Peyer's patch (tissue), 4 donors: ENCODE measurements at regions not wholly inside any gene's neighbourhood (a gene's known extent, or its start where the extent isn't known, plus 50 kb on each side); places are given as distances from the start of the nearest gene placed in this dataset.
"Not testable (repeated sequence)": the region's sequence is repeated elsewhere in the genome, so short reads cannot be mapped to it uniquely, and the experiment has no call there.

Experiments used
- DNase-seq, 3 donors: peaks; one replicate each; pipeline ENCODE4 v3.0.0-alpha.2; 2017 to 2019
- H3K27ac ChIP-seq, 4 donors: fragments of 200-600 bp; sonication (generic); one replicate each; pipeline ENCODE4 v1.5.1; 2016 to 2019
- H3K27me3 ChIP-seq, 2 donors: fragments of 200-600 bp; sonication (generic); one replicate each; pipeline ENCODE4 v1.5.1; 2019
- H3K36me3 ChIP-seq, 3 donors: fragments of 200-600 bp; sonication (generic); one replicate each; pipeline ENCODE4 v1.5.1; 2016 to 2019
- H3K4me1 ChIP-seq, 4 donors: fragments of 200-600 bp; sonication (generic); one replicate each; pipeline ENCODE4 v1.5.1; 2016 to 2019
- H3K4me3 ChIP-seq, 4 donors: fragments of 200-600 bp; sonication (generic); 1 replicate in 3 of 4; 2 replicates in 1 of 4; pipeline ENCODE4 v1.5.1; 2016 to 2019; ENCODE audit warnings: mild to moderate bottlenecking in 1 of 4
- H3K9me3 ChIP-seq, 4 donors: fragments of 200-600 bp; sonication (generic); one replicate each; pipeline ENCODE4 v1.5.1; 2016 to 2019; ENCODE audit warnings: mild to moderate bottlenecking in 1 of 4
- CTCF ChIP-seq, 6 experiments: fragments of 450-650 bp in 4 of 6; fragments of 200-600 bp in 2 of 6; sonication (generic) in 1 of 6; IDR thresholded peaks; one replicate each; pipeline ENCODE4 v1.5.1; 2017 to 2019; ENCODE audit warnings: antibody characterized with exemption in 6 of 6, mild to moderate bottlenecking in 3 of 6, moderate library complexity in 1 of 6
- POLR2A ChIP-seq, 2 donors: fragments of 450-650 bp; IDR thresholded peaks; one replicate each; pipeline ENCODE4 v1.5.1; 2017; ENCODE audit warnings: antibody characterized with exemption in 2 of 2, mild to moderate bottlenecking in 2 of 2, moderate library complexity in 2 of 2

- no peak for DNase-seq
- H3K9me3 ChIP-seq = no peaks in the 10 kb centered on the region
- H3K27ac ChIP-seq = no peak overlapping the region
- TF ChIP-seq POLR2A (IDR thresholded peaks at IDR 0.05) (no peak), CTCF (IDR thresholded peaks at IDR 0.05) (no peak)
- no peaks in the 10 kb centered on the region for H3K27me3 ChIP-seq
- H3K4me3 ChIP-seq = no peak overlapping the region
- H3K36me3 ChIP-seq = no peaks in the 10 kb centered on the region
- H3K4me1 ChIP-seq = no peaks in the 10 kb centered on the region
Observed at GRCh38 chr14:76294876-76295275, 81.1 kb upstream of the ESRRB start.

- no peaks in the 10 kb centered on the region for H3K9me3 ChIP-seq
Observed at GRCh38 chr14:76298896-76299295, 77.0 kb upstream of the ESRRB start.

GRCh38 chr14:76303188-76303587 lies 72.7 kb upstream of the ESRRB start:
- not testable (repeated sequence) for H3K9me3 ChIP-seq

More at GRCh38 chr14:76298896-76299295, 77.0 kb upstream of the ESRRB start:
- Histone ChIP-seq H3K36me3 (no peaks in the 10 kb centered on the region), H3K4me3 (no peak overlapping the region), H3K4me1 (no peaks in the 10 kb centered on the region), H3K27me3 (no peaks in the 10 kb centered on the region), H3K27ac (no peak overlapping the region)
- DNase-seq = no peak
- TF ChIP-seq CTCF (IDR thresholded peaks at IDR 0.05) = no peak
- TF ChIP-seq POLR2A (IDR thresholded peaks at IDR 0.05) = no peak

GRCh38 chr14:76304536-76305267 lies 71.2 kb upstream of the ESRRB start:
- DNase-seq = no peak
- H3K4me1 ChIP-seq = no peaks in the 10 kb centered on the region
- no peaks in the 10 kb centered on the region for H3K36me3 ChIP-seq
- H3K27ac ChIP-seq = no peak overlapping the region
- no peaks in the 10 kb centered on the region for H3K9me3 ChIP-seq
- no peaks in the 10 kb centered on the region for H3K27me3 ChIP-seq
- no peak for TF ChIP-seq POLR2A (IDR thresholded peaks at IDR 0.05)
- no peak overlapping the region for H3K4me3 ChIP-seq

More at GRCh38 chr14:76303188-76303587, 72.7 kb upstream of the ESRRB start:
- not testable (repeated sequence) for H3K27ac ChIP-seq, H3K27me3 ChIP-seq, DNase-seq, H3K4me1 ChIP-seq, H3K4me3 ChIP-seq, H3K36me3 ChIP-seq

GRCh38 chr14:76305268-76305826 lies 70.6 kb upstream of the ESRRB start:
- Histone ChIP-seq H3K4me1 (no peaks in the 10 kb centered on the region), H3K36me3 (no peaks in the 10 kb centered on the region), H3K4me3 (no peak overlapping the region), H3K27me3 (no peaks in the 10 kb centered on the region), H3K9me3 (no peaks in the 10 kb centered on the region), H3K27ac (no peak overlapping the region)
- DNase-seq = no peak
- TF ChIP-seq CTCF (IDR thresholded peaks at IDR 0.05) (no peak), POLR2A (IDR thresholded peaks at IDR 0.05) (no peak)

- TF ChIP-seq POLR2A (IDR thresholded peaks at IDR 0.05) = no peak
- TF ChIP-seq CTCF (IDR thresholded peaks at IDR 0.05) = no peak
- no peak overlapping the region for H3K27ac ChIP-seq
Observed at GRCh38 chr14:76306131-76306530, 69.8 kb upstream of the ESRRB start.

More at GRCh38 chr14:76306131-76306530, 69.8 kb upstream of the ESRRB start:
- Histone ChIP-seq H3K4me1 (no peaks in the 10 kb centered on the region), H3K36me3 (no peaks in the 10 kb centered on the region), H3K4me3 (no peak overlapping the region), H3K9me3 (no peaks in the 10 kb centered on the region), H3K27me3 (no peaks in the 10 kb centered on the region)
- DNase-seq = no peak
